ENCODE measurements at regions not wholly inside any gene's neighbourhood (a gene's known extent, or its start where the extent isn't known, plus 50 kb on each side); places are given as distances from the start of the nearest gene placed in this dataset.
A peak's percentile ranks its signal among the peaks of the same experiment; 100 is the strongest.
"Not testable (repeated sequence)": the region's sequence is repeated elsewhere in the genome, so short reads cannot be mapped to it uniquely, and the experiment has no call there.

GRCh38 chr2:106339609-106340008 lies 128.6 kb downstream of the RGPD3 start:
- Mint-ChIP-seq H3K27ac (peak overlapping the region in 2 of 3 donors; percentile 2 to 90), H3K4me1 (peaks cover 0 to 3% (median 0%) of the 10 kb centered on the region in 4 donors), H3K9me3 (no peaks in the 10 kb centered on the region), H3K4me3 (no peak overlapping the region), H3K27me3 (peaks cover 5% of the 10 kb centered on the region), H3K36me3 (no peaks in the 10 kb centered on the region)
- Histone ChIP-seq H3K4me3 (ENCODE audit: low read depth, low read length) (no peak overlapping the region), H3K4me1 (ENCODE audit: control insufficient read depth, insufficient read depth, low read length, poor library complexity, severe bottlenecking) (no peaks in the 10 kb centered on the region), H3K36me3 (ENCODE audit: control insufficient read depth, insufficient read depth, low read length) (no peaks in the 10 kb centered on the region), H3K9me3 (ENCODE audit: control insufficient read depth in 2 of 2, low read length in 2 of 2) (no peaks in the 10 kb centered on the region), H3K27ac (ENCODE audit: insufficient read depth, low read length, poor library complexity, severe bottlenecking) (no peak overlapping the region), H3K27me3 (ENCODE audit: control insufficient read depth, insufficient read depth, low read length) (peaks cover 4% of the 10 kb centered on the region)
- ATAC-seq (ENCODE audit: low read depth in 2 of 2): no peak
- DNase-seq: no peak

- H3K4me3 Mint-ChIP-seq: no peak overlapping the region
- ATAC-seq (ENCODE audit: low read depth in 2 of 2): no peak
- H3K27me3 Mint-ChIP-seq: peaks cover 5% of the 10 kb centered on the region
Observed at GRCh38 chr2:106339132-106339531, 129.1 kb downstream of the RGPD3 start.

GRCh38 chr2:106338043-106338442 lies 130.2 kb downstream of the RGPD3 start:
- no peaks in the 10 kb centered on the region for H3K4me1 ChIP-seq (ENCODE audit: control insufficient read depth, insufficient read depth, low read length, poor library complexity, severe bottlenecking)
- no peaks in the 10 kb centered on the region for H3K9me3 ChIP-seq (ENCODE audit: control insufficient read depth in 2 of 2, low read length in 2 of 2)
- Mint-ChIP-seq H3K4me3 (no peak overlapping the region), H3K36me3 (no peaks in the 10 kb centered on the region), H3K4me1 (peaks cover 0 to 3% (median 0%) of the 10 kb centered on the region in 4 donors), H3K9me3 (no peaks in the 10 kb centered on the region), H3K27me3 (peaks cover 5% of the 10 kb centered on the region), H3K27ac (no peak overlapping the region)
- no peak overlapping the region for H3K27ac ChIP-seq (ENCODE audit: insufficient read depth, low read length, poor library complexity, severe bottlenecking)
- no peak overlapping the region for H3K4me3 ChIP-seq (ENCODE audit: low read depth, low read length)
- peaks cover 4% of the 10 kb centered on the region for H3K27me3 ChIP-seq (ENCODE audit: control insufficient read depth, insufficient read depth, low read length)
- no peak for DNase-seq
- H3K36me3 ChIP-seq (ENCODE audit: control insufficient read depth, insufficient read depth, low read length): no peaks in the 10 kb centered on the region
- no peak for ATAC-seq (ENCODE audit: low read depth in 2 of 2)

More at GRCh38 chr2:106339132-106339531, 129.1 kb downstream of the RGPD3 start:
- H3K27ac Mint-ChIP-seq: peak overlapping the region in 1 of 3 donors; percentile 90
- Histone ChIP-seq H3K27me3 (ENCODE audit: control insufficient read depth, insufficient read depth, low read length) (peaks cover 4% of the 10 kb centered on the region), H3K4me1 (ENCODE audit: control insufficient read depth, insufficient read depth, low read length, poor library complexity, severe bottlenecking) (no peaks in the 10 kb centered on the region), H3K36me3 (ENCODE audit: control insufficient read depth, insufficient read depth, low read length) (no peaks in the 10 kb centered on the region), H3K9me3 (ENCODE audit: control insufficient read depth in 2 of 2, low read length in 2 of 2) (no peaks in the 10 kb centered on the region), H3K27ac (ENCODE audit: insufficient read depth, low read length, poor library complexity, severe bottlenecking) (no peak overlapping the region), H3K4me3 (ENCODE audit: low read depth, low read length) (no peak overlapping the region)
- H3K36me3 Mint-ChIP-seq: no peaks in the 10 kb centered on the region
- no peaks in the 10 kb centered on the region for H3K9me3 Mint-ChIP-seq
- no peak for DNase-seq
- peaks cover 0 to 3% (median 0%) of the 10 kb centered on the region in 4 donors for H3K4me1 Mint-ChIP-seq

- ATAC-seq (ENCODE audit: low read depth in 2 of 2): no peak
- Mint-ChIP-seq H3K4me1 (peaks cover 0 to 9% (median 7%) of the 10 kb centered on the region in 4 donors), H3K27me3 (peaks cover under 1% of the 10 kb centered on the region), H3K36me3 (no peaks in the 10 kb centered on the region), H3K9me3 (no peaks in the 10 kb centered on the region), H3K27ac (no peak overlapping the region), H3K4me3 (no peak overlapping the region)
- H3K4me3 ChIP-seq (ENCODE audit: low read depth, low read length): no peak overlapping the region
- H3K4me1 ChIP-seq (ENCODE audit: control insufficient read depth, insufficient read depth, low read length, poor library complexity, severe bottlenecking): no peaks in the 10 kb centered on the region
- no peak overlapping the region for H3K27ac ChIP-seq (ENCODE audit: insufficient read depth, low read length, poor library complexity, severe bottlenecking)
- no peaks in the 10 kb centered on the region for H3K9me3 ChIP-seq (ENCODE audit: control insufficient read depth in 2 of 2, low read length in 2 of 2)
- no peak for DNase-seq
- H3K36me3 ChIP-seq (ENCODE audit: control insufficient read depth, insufficient read depth, low read length): no peaks in the 10 kb centered on the region
- peaks cover 4% of the 10 kb centered on the region for H3K27me3 ChIP-seq (ENCODE audit: control insufficient read depth, insufficient read depth, low read length)
Observed at GRCh38 chr2:106336737-106337136, 131.5 kb downstream of the RGPD3 start.

GRCh38 chr2:106336108-106336507 lies 132.1 kb downstream of the RGPD3 start:
- Histone ChIP-seq H3K9me3 (ENCODE audit: control insufficient read depth in 2 of 2, low read length in 2 of 2) (no peaks in the 10 kb centered on the region), H3K27me3 (ENCODE audit: control insufficient read depth, insufficient read depth, low read length) (peaks cover 4% of the 10 kb centered on the region), H3K36me3 (ENCODE audit: control insufficient read depth, insufficient read depth, low read length) (no peaks in the 10 kb centered on the region), H3K4me3 (ENCODE audit: low read depth, low read length) (no peak overlapping the region), H3K27ac (ENCODE audit: insufficient read depth, low read length, poor library complexity, severe bottlenecking) (no peak overlapping the region), H3K4me1 (ENCODE audit: control insufficient read depth, insufficient read depth, low read length, poor library complexity, severe bottlenecking) (no peaks in the 10 kb centered on the region)
- H3K27me3 Mint-ChIP-seq: peaks cover under 1% of the 10 kb centered on the region
- no peak overlapping the region for H3K4me3 Mint-ChIP-seq
- peaks cover 0 to 13% (median 8%) of the 10 kb centered on the region in 4 donors for H3K4me1 Mint-ChIP-seq
- H3K27ac Mint-ChIP-seq: no peak overlapping the region
- H3K9me3 Mint-ChIP-seq: no peaks in the 10 kb centered on the region
- DNase-seq: no peak
- ATAC-seq (ENCODE audit: low read depth in 2 of 2): no peak
- H3K36me3 Mint-ChIP-seq: no peaks in the 10 kb centered on the region

GRCh38 chr2:106334802-106335201 lies 133.4 kb downstream of the RGPD3 start:
- peaks cover 0 to 13% (median 8%) of the 10 kb centered on the region in 4 donors for H3K4me1 Mint-ChIP-seq
- Histone ChIP-seq H3K4me3 (ENCODE audit: low read depth, low read length) (no peak overlapping the region), H3K36me3 (ENCODE audit: control insufficient read depth, insufficient read depth, low read length) (no peaks in the 10 kb centered on the region), H3K27me3 (ENCODE audit: control insufficient read depth, insufficient read depth, low read length) (peaks cover 5% of the 10 kb centered on the region), H3K9me3 (ENCODE audit: control insufficient read depth in 2 of 2, low read length in 2 of 2) (no peaks in the 10 kb centered on the region), H3K4me1 (ENCODE audit: control insufficient read depth, insufficient read depth, low read length, poor library complexity, severe bottlenecking) (no peaks in the 10 kb centered on the region), H3K27ac (ENCODE audit: insufficient read depth, low read length, poor library complexity, severe bottlenecking) (no peak overlapping the region)
- no peaks in the 10 kb centered on the region for H3K9me3 Mint-ChIP-seq
- no peaks in the 10 kb centered on the region for H3K36me3 Mint-ChIP-seq
- no peak overlapping the region for H3K4me3 Mint-ChIP-seq
- ATAC-seq (ENCODE audit: low read depth in 2 of 2): no peak
- DNase-seq: no peak
- H3K27me3 Mint-ChIP-seq: peaks cover 5% of the 10 kb centered on the region
- H3K27ac Mint-ChIP-seq: no peak overlapping the region

- not testable (repeated sequence) for H3K27me3 Mint-ChIP-seq; H3K4me3 Mint-ChIP-seq; H3K36me3 ChIP-seq (ENCODE audit: control insufficient read depth, insufficient read depth, low read length); H3K9me3 ChIP-seq (ENCODE audit: control insufficient read depth in 2 of 2, low read length in 2 of 2); DNase-seq; H3K27ac Mint-ChIP-seq; H3K27ac ChIP-seq (ENCODE audit: insufficient read depth, low read length, poor library complexity, severe bottlenecking); H3K9me3 Mint-ChIP-seq; H3K4me1 ChIP-seq (ENCODE audit: control insufficient read depth, insufficient read depth, low read length, poor library complexity, severe bottlenecking); H3K4me3 ChIP-seq (ENCODE audit: low read depth, low read length); H3K36me3 Mint-ChIP-seq; H3K27me3 ChIP-seq (ENCODE audit: control insufficient read depth, insufficient read depth, low read length); ATAC-seq (ENCODE audit: low read depth in 2 of 2)
- H3K4me1 Mint-ChIP-seq: peaks cover 0 to 13% (median 7%) of the 10 kb centered on the region in 4 donors
Observed at GRCh38 chr2:106333253-106333873, 134.8 kb downstream of the RGPD3 start.

- H3K36me3 ChIP-seq (ENCODE audit: control insufficient read depth, insufficient read depth, low read length): no peaks in the 10 kb centered on the region
- no peak overlapping the region for H3K4me3 ChIP-seq (ENCODE audit: low read depth, low read length)
- H3K9me3 ChIP-seq (ENCODE audit: control insufficient read depth in 2 of 2, low read length in 2 of 2): no peaks in the 10 kb centered on the region
- no peak overlapping the region for H3K27ac ChIP-seq (ENCODE audit: insufficient read depth, low read length, poor library complexity, severe bottlenecking)
- ATAC-seq (ENCODE audit: low read depth in 2 of 2): no peak
- Mint-ChIP-seq H3K36me3 (no peaks in the 10 kb centered on the region), H3K9me3 (no peaks in the 10 kb centered on the region), H3K4me3 (no peak overlapping the region), H3K27ac (peak overlapping the region in 2 of 3 donors; percentile 34 to 56), H3K4me1 (peaks cover 0 to 13% (median 7%) of the 10 kb centered on the region in 4 donors), H3K27me3 (peaks cover 5% of the 10 kb centered on the region)
- peak in 1 of 3 donors; percentile 12 for DNase-seq
- peaks cover 2% of the 10 kb centered on the region for H3K27me3 ChIP-seq (ENCODE audit: control insufficient read depth, insufficient read depth, low read length)
- H3K4me1 ChIP-seq (ENCODE audit: control insufficient read depth, insufficient read depth, low read length, poor library complexity, severe bottlenecking): no peaks in the 10 kb centered on the region
Observed at GRCh38 chr2:106332054-106332453, 136.2 kb downstream of the RGPD3 start.
